ENCODE measurements at regions not wholly inside any gene's neighbourhood (a gene's known extent, or its start where the extent isn't known, plus 50 kb on each side); places are given as distances from the start of the nearest gene placed in this dataset.

GRCh38 chr1:67634396-67634935 lies 50.5 kb upstream of the GADD45A start:
- no peak overlapping the region for H3K4me3 Mint-ChIP-seq
- H3K36me3 Mint-ChIP-seq (ENCODE audit: low read depth) = no peaks in the 10 kb centered on the region
- peaks cover 7% of the 10 kb centered on the region for H3K4me1 Mint-ChIP-seq (ENCODE audit: low read depth)
- no peaks in the 10 kb centered on the region for H3K9me3 Mint-ChIP-seq
- H3K27me3 Mint-ChIP-seq (ENCODE audit: low read depth) = no peaks in the 10 kb centered on the region
- H3K27ac Mint-ChIP-seq = no peak overlapping the region

GRCh38 chr1:67635055-67635809 lies 49.8 kb upstream of the GADD45A start:
- H3K4me3 Mint-ChIP-seq = no peak overlapping the region
- no peaks in the 10 kb centered on the region for H3K36me3 Mint-ChIP-seq (ENCODE audit: low read depth)
- H3K4me1 Mint-ChIP-seq (ENCODE audit: low read depth) = peaks cover 7% of the 10 kb centered on the region
- no peaks in the 10 kb centered on the region for H3K27me3 Mint-ChIP-seq (ENCODE audit: low read depth)
- no peaks in the 10 kb centered on the region for H3K9me3 Mint-ChIP-seq
- H3K27ac Mint-ChIP-seq = no peak overlapping the region

Measured in T-helper 1 cell treated with Interleukin-12 subunit alpha and Interleukin-12 subunit beta and Interleukin-4 antibody, amounts not matched to agents 30 μg/mL and 1 μg/mL, for 36 hours (primary cell).